ENCODE measurements at regions not wholly inside any gene's neighbourhood (a gene's known extent, or its start where the extent isn't known, plus 50 kb on each side); places are given as distances from the start of the nearest gene placed in this dataset.
"Not testable (repeated sequence)": the region's sequence is repeated elsewhere in the genome, so short reads cannot be mapped to it uniquely, and the experiment has no call there.

DNA sequence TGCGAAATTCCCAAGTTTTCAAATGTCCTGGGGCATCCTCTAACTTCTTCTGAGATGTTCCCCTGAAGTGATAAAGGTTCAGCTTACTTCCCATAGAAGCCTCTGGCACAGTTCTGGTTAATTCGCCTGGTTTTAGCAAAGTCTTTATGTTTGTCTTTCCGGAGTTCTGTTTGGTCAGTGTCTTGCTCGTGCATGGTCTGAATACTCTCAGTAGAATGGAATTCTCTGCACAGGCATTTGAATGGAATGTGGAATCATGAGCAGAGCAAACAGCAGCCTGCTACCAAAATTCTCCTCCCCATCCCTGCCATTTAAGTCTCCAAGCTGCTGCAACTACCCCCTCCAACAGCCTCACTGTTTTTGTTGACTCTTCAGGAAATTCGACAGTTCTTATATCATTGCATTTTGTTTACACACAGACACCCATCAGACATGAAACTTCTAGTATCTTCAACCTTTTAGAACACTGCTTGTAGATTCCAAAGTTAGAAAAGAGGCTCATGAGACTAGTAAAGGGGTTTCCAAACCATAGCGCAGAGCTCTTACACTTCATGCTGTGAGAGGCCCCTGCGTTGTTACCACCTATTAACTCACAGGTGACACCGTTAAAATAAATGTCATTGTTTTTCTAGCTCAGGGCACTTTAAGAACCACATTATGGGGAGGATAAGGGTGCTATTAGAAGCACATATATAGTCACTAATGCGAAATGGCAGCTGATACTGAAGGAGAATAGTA is 129.7 kb downstream of the PLCE1 start:
- peak overlapping the region; percentile 43 for H3K27ac Mint-ChIP-seq
- no peaks in the 10 kb centered on the region for H3K27me3 Mint-ChIP-seq (ENCODE audit: insufficient read depth)
- no peaks in the 10 kb centered on the region for H3K9me3 Mint-ChIP-seq
- peak; percentile 90 for DNase-seq
- H3K36me3 Mint-ChIP-seq (ENCODE audit: low read depth), result peaks cover 3% of the 10 kb centered on the region; the same call in 1 of the 2 replicates
- peak overlapping the region; percentile 56 for H3K4me3 Mint-ChIP-seq
- TF ChIP-seq, protein P1, sequence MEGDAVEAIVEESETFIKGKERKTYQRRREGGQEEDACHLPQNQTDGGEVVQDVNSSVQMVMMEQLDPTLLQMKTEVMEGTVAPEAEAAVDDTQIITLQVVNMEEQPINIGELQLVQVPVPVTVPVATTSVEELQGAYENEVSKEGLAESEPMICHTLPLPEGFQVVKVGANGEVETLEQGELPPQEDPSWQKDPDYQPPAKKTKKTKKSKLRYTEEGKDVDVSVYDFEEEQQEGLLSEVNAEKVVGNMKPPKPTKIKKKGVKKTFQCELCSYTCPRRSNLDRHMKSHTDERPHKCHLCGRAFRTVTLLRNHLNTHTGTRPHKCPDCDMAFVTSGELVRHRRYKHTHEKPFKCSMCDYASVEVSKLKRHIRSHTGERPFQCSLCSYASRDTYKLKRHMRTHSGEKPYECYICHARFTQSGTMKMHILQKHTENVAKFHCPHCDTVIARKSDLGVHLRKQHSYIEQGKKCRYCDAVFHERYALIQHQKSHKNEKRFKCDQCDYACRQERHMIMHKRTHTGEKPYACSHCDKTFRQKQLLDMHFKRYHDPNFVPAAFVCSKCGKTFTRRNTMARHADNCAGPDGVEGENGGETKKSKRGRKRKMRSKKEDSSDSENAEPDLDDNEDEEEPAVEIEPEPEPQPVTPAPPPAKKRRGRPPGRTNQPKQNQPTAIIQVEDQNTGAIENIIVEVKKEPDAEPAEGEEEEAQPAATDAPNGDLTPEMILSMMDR (IDR thresholded peaks at IDR 0.05), result no peak
- peaks cover 2% of the 10 kb centered on the region; the same call in 1 of the 2 replicates for H3K4me1 Mint-ChIP-seq (ENCODE audit: low read depth)

DNA sequence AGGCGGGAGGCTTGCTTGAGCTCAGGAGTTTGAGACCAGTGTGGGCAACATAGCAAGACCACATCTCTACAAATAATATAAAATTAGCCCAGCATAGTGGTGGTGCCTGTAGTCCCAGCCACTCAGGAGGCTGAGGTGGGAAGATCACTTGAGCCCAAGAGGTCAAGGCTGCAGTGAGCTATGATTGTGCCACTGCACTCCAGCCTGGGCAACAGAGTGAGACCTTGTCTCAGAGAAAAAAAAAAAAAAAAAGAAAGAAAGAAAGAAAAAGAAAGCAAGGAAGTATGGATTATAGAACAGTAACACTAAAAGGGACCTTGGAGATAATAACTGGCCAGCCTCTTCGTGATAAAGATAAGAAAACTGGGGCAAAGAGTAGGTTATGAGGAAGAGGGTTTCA is 130.4 kb downstream of the PLCE1 start:
- H3K27ac Mint-ChIP-seq, result peak overlapping the region; percentile 40; the same call in 1 of the 2 replicates
- not testable (repeated sequence) for H3K27me3 Mint-ChIP-seq (ENCODE audit: insufficient read depth); H3K9me3 Mint-ChIP-seq; DNase-seq; H3K36me3 Mint-ChIP-seq (ENCODE audit: low read depth); H3K4me1 Mint-ChIP-seq (ENCODE audit: low read depth); H3K4me3 Mint-ChIP-seq

DNA sequence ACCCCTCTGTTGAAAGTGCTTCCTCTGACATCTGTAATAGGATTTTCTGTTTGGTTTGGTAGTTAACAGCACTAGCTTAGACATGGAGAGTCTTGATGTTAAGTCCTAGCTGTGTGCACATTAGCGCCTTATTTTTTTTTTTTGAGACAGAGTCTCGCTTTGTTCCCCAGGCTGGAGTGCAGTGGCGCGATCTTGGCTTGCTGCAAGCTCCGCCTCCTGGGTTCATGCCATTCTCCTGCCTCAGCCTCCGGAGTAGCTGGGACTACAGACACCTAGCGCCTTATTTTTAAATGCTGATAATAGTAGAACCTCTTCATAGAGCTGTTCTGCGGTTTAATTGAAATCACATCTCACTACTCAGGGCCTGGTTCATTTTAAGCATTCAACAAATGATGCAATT is 131.5 kb downstream of the PLCE1 start:
- H3K4me3 Mint-ChIP-seq, result peak overlapping the region; percentile 43
- not testable (repeated sequence) for DNase-seq; H3K27me3 Mint-ChIP-seq (ENCODE audit: insufficient read depth); H3K36me3 Mint-ChIP-seq (ENCODE audit: low read depth); H3K9me3 Mint-ChIP-seq
- H3K4me1 Mint-ChIP-seq (ENCODE audit: low read depth), result peaks cover 20% of the 10 kb centered on the region
- H3K27ac Mint-ChIP-seq, result peak overlapping the region; percentile 71

DNA sequence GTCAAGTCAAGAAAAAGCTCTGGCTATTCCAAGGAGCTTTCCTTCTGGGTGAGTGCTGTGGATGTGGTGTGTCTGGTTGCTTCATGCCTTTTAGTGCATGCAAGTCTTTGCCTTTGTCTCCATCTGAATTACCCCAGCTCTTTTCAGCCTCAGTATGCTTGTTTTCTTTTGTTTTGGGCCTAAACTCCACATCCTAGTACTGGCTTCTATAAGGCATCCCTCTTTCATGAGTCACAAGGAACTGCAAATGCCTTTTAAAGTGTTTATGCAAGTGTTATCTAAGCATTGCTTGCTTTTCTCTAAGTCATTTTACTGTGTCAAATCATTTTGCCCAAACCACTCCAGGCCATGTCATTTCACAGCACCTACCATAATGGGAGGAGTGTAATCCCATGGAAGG is 132.1 kb downstream of the PLCE1 start:
- Mint-ChIP-seq H3K4me1 (ENCODE audit: low read depth) (peaks cover 24% of the 10 kb centered on the region), H3K4me3 (peak overlapping the region; percentile 43), H3K27me3 (ENCODE audit: insufficient read depth) (no peaks in the 10 kb centered on the region; the same call in 1 of the 2 replicates), H3K27ac (peak overlapping the region; percentile 71), H3K36me3 (ENCODE audit: low read depth) (no peaks in the 10 kb centered on the region), H3K9me3 (no peaks in the 10 kb centered on the region)
- TF ChIP-seq, protein P1 (IDR thresholded peaks at IDR 0.05), result no peak
- DNase-seq, result peak; percentile 76

DNA sequence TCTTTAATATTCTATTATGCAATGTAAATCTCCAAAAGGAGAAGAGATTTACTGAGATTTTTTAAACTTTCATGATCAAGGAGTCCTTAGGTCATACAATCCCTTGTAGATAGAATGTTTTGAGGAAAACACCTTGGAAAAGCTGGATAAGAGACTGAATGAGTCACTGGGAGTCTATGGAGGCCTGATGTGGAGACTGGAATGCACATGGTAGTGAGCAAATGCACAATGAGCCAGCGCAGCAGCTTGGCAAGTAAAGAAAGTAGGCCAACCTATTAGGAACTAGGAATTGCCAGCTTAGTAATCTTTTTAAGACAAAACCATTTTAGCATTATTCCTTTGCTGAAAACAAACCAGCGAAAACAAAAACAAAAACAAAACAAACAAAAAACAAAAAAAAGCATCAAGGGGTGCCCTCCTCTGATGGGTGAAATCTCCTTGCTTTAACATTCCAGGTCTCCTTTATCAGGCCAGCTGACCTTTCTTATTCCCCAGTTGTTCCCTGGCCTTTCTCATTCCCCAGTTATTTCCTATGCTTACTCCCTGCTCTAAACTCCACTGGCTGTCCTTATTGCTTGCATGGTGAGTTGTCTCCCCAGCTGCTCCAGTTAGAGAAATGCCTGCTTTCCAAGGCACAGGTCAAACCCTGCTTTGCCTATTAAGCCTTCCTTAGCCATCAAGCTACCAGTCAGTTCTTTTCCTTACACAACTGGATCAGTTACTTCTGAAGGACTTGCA is 135.8 kb downstream of the PLCE1 start:
- Mint-ChIP-seq H3K27me3 (ENCODE audit: insufficient read depth) (no peaks in the 10 kb centered on the region; the same call in 1 of the 2 replicates), H3K9me3 (no peaks in the 10 kb centered on the region), H3K36me3 (ENCODE audit: low read depth) (no peaks in the 10 kb centered on the region), H3K4me1 (ENCODE audit: low read depth) (peaks cover 51% of the 10 kb centered on the region), H3K4me3 (no peak overlapping the region), H3K27ac (no peak overlapping the region; the same call in 1 of the 2 replicates)
- TF ChIP-seq, protein P1 (IDR thresholded peaks at IDR 0.05), result no peak
- DNase-seq, result peak; percentile 73

DNA sequence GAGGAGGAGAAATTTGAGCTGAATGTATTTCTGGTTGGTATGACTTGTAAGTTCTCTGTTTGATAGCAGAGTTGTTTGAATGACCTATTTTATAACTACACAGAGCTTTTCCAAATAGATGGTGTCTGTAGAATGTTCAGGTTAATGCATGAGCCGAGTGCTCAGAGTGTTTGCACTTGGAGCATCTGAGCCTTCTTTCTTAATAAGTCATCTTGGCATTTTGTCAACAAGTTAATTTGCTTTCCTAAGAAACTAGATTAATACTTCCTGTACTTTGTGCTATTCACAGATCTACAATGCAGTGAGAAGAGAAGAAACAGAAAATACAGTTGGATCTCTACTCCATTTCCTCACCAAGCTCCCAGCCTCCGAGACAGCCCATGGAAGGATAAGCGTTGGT is 138.2 kb downstream of the PLCE1 start:
- H3K4me1 Mint-ChIP-seq (ENCODE audit: low read depth), result peaks cover 51% of the 10 kb centered on the region
- H3K4me3 Mint-ChIP-seq, result no peak overlapping the region
- peak; percentile 44 for DNase-seq
- TF ChIP-seq, protein P1 (IDR thresholded peaks at IDR 0.05), result no peak
- H3K27me3 Mint-ChIP-seq (ENCODE audit: insufficient read depth), result no peaks in the 10 kb centered on the region; the same call in 1 of the 2 replicates
- no peak overlapping the region for H3K27ac Mint-ChIP-seq
- no peaks in the 10 kb centered on the region for H3K36me3 Mint-ChIP-seq (ENCODE audit: low read depth)
- no peaks in the 10 kb centered on the region for H3K9me3 Mint-ChIP-seq
